GM23338 (cell line): ENCODE measurements at regions not wholly inside any gene's neighbourhood (a gene's known extent, or its start where the extent isn't known, plus 50 kb on each side); places are given as distances from the start of the nearest gene placed in this dataset.

ENCODE experiments used
- CTCF ChIP-seq, 2 experiments: fragments of 200-600 bp in 1 of 2; sonication (generic) in 1 of 2; conservative IDR thresholded peaks; 2 replicates each; pipeline versions ENCODE4 v1.5.1 to v1.6.1; 2016 to 2017; ENCODE audit warnings: antibody characterized with exemption in 2 of 2, low read depth in 2 of 2, mild to moderate bottlenecking in 2 of 2, moderate library complexity in 1 of 2
- EZH2 ChIP-seq: fragments of 200-600 bp; sonication (generic); IDR thresholded peaks from one replicate; pipeline ENCODE4 v1.8.0; 2017; ENCODE audit warnings: antibody characterized with exemption, mild to moderate bottlenecking, low read depth; ENCODE audit not compliant: unreplicated experiment
- EZH2phosphoT487 ChIP-seq: fragments of 200-600 bp; sonication (generic); IDR thresholded peaks from one replicate; pipeline ENCODE4 v1.8.1; 2018; ENCODE audit warnings: antibody characterized with exemption; ENCODE audit not compliant: unreplicated experiment

GRCh38 chr3:177633671-177634207, 436.5 kb upstream of the TBL1XR1 start:
- TF ChIP-seq CTCF (conservative IDR thresholded peaks at IDR 0.05; ENCODE audit: low read depth in 2 of 2) = no peak
- TF ChIP-seq EZH2phosphoT487 = no peak
- no peak for TF ChIP-seq EZH2
